HG03103 (cell line): ENCODE measurements at regions not wholly inside any gene's neighbourhood (a gene's known extent, or its start where the extent isn't known, plus 50 kb on each side); places are given as distances from the start of the nearest gene placed in this dataset.

Experiments
- ATAC-seq: cut with Tn5 transposase; IDR thresholded peaks from one replicate; pipeline ENCODE4 v1.9.1; 2021; ENCODE audit warnings: low read depth; ENCODE audit not compliant: unreplicated experiment

DNA sequence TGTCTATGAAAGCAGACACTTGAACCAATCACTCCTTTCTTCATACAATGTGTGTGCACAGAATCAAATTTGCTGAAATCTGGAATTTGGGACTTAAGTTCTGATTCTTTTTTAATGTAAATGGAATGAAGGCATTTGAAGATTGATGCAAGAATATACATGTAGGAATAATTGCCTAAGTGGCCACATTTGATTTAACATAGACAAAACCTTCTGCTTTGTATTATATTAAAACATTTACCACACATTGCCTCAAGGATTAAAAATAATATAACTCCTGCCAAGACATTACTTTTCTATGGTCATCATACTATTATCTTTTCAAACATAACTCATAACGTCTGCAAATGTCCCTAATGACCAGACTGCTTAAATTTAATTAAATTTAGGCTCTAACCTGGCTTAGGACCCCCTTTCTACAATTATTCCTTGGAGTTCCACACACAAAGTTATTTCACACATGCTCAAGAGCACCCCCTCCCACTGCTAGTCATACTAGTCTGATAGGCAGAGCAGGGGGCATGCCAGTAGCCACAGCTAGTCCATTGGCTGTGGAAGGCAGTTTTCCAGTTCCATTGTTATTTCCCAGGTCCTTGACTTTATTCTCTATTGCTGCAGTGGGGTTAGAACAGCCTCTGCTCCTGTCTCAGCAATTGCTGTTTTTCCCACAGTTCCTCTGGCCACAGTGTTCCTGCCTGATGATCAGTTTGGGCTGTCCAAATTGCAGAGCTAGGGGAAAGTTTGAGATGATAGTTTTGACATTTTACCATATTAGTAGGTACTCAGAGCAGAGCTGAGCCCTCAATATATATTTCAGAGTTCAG lies 360.6 kb upstream of the GRAMD2B start:
- no peak for ATAC-seq

DNA sequence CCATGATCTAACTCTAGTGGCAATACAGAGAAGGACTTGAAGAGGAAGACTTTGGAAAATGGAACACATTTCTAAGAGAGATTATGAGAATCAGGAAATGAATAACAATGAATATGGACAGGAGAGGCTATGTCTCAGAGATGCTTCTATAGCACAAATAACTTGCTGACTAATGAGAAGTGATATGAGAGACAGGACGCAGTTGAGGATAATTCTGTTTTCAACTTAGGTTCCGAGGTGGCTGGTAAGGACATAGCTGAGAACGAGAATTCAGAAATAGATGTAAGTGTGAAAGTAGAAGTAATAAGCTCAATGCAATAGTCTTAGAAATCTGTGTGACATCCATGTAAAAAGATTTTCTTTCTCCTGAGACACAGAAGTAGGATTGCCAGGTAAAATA lies 358.1 kb upstream of the GRAMD2B start:
- no peak for ATAC-seq

DNA sequence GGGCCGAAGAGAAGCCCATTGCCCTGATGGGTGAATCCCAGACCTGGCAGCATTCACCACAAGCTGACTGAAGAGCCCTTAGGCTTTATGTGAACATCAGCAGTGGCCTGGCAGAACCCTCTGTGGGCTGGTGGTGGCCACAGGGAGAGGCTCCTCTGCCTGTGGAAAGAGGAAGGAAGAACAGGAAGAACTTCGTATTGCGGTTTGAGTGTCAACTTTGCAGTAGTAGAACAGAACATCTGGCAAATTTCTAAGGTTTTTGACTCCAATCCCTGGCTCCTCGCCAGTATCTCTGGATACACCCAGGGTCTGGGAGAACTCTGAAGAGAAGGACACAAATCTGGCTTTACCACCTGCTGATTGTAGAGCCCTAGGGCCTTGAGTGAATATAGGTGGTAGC lies 356.4 kb upstream of the GRAMD2B start:
- ATAC-seq: no peak

DNA sequence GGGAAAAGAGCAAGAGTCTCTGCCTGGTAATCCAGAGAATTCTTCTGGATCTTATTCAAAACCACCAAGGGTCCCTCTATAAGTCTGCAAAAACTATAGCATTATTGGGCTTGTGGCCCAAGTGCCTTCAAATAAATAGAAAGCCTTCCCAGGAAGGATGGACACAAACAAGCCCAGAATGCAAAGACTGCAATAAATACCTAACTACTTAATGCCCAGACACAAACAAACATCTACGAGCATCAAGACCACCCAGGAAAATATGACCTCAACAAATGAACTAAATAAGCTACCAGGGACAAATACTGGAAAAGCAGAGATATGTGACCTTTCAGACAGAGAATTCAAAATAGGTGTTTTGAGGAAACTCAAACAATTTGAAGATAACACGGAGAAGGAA lies 355.8 kb upstream of the GRAMD2B start:
- ATAC-seq: no peak

DNA sequence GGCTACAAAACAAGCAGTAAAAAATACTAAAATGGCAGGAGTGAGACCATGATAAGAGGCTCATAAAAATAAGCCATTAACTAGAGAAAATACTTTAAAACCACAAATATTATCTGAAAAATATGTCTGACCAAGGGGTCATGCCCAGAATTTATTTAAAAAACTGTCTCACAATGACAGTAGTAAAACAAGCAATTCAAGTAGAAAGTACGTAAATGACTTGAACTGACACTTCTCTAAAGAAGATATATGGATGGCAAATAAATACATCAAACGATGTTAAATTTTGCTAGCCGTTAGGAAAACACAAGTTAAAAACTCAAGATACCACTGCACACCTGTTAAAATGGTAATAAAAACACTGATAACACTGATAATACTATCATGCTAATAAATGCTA lies 353.9 kb upstream of the GRAMD2B start:
- no peak for ATAC-seq

DNA sequence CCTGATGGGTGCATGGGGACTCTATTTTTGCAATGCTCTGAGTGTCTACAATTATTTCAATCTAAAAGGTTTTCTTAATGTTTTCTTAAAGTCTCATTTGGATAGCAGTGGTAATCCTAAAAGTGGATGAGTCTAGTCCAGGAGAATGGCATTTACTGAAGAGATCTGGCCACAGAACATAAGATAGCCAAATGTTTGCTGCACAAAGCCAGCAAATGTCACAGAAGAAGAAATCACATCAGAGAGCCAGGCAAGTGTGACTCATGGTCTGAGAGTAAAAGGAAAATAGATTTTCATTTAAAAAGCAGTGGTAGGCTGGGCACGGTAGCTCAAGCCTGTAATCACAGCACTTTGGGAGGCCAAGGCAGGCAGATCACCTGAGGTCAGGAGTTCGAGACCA lies 352.7 kb upstream of the GRAMD2B start:
- ATAC-seq: no peak

DNA sequence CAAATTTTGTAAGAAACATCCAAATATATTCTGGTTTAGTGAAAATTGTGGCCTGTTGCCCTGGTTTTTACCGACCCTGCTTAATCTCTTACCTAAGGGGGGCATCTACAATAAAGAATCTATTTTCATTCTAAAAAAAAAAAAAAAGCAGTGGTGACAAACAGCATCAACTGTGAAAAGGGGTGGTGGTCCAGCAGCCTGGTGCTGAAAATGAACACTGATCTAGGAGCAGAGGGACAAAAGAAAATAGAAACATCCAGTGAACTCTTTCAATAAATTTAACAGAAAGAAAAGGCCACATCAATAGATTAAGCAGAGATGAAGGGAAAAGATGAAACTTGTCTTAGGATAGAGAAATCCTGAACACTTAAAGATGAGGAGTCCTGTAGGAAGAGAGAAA lies 348.7 kb upstream of the GRAMD2B start:
- no peak for ATAC-seq

DNA sequence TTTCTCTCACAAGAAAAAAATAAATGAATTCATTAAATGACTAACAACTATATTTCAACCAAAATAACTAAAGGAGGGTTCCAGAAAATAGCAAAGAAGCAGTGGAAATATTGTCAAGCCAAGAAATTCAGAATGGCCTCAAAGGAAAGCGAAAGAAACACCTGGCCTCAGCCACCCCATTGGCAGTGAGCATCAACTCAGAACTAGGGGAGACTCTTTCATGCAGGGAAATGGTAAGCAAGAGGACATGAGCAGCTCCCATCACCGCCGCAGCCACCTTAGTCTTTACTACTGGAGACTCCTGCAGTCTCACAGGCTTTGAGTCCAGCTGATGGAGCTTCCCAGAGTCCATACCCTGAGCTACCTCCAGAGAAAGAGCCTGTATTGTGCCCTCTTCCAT lies 343.9 kb upstream of the GRAMD2B start:
- no peak for ATAC-seq

DNA sequence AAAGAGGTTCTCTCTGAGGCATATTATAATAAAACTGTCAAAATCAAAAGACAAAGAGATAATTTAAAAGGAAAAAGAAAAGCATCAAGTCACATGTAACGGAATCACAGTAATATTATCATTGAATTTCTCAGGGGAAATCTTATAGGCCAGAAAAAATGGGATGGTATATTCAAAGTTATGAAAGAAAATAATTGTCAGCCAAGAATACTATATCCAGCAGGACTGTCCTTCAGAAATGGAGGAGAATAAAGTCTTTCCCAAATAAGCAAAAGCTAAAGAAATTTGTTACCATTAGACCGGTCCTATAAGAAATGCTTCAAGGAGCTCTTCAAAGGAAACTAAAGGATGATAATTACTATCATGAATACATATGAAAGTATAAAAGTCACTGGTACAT lies 342.0 kb upstream of the GRAMD2B start:
- ATAC-seq: no peak

DNA sequence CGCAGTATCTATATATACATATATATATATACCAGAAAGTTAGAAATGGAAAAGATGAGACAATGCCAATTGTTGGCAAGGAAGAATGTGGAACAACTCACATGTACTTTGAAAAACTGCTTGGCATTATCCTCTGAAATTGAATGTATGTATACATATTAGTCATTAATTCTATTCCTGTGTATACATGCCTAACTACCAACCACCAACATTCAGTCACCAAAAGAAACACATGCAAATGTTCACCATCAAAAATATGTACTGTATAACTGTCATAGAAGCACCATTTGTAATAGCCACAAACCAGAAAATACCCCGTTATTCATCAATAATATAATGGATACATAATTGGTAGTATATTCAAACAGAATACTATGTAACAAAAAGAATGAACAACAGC lies 330.2 kb upstream of the GRAMD2B start:
- ATAC-seq: no peak

DNA sequence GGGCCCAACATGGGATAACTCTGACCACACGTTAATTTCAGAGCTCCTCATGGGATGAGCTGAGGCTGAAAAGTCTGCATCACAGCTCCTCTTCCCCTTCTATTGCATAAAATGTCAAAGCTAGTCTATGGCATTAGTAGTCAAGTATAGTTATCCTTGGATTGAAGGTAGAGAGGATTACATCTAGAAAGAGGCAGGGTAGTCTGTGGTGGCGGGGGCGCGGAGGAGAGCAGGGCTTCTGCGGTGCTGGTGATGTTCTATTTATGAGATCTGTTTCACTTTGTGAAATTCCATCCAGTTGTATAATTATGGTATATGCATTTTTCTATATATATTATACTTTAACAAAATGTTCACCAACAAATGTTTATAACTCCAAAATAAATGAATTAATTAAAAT lies 329.5 kb upstream of the GRAMD2B start:
- no peak for ATAC-seq

DNA sequence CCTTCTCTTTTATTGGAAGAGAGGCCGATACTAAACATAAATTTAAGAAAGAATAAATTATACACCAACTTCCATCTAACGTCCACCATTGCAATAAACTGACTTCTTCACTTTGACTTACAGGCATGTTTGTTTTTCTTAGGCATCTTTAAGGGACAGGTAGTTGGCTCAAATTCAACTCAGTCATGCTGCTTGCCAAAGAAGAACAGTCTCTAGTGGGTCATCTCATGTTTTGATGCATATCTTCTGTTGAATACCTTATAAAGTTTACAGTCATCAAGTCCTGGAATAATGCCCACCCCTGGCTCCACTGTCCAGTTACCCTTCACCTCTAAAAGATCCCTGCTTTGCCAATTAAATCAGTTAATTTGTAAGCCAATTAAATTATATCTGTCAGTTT lies 328.2 kb upstream of the GRAMD2B start:
- no peak for ATAC-seq

DNA sequence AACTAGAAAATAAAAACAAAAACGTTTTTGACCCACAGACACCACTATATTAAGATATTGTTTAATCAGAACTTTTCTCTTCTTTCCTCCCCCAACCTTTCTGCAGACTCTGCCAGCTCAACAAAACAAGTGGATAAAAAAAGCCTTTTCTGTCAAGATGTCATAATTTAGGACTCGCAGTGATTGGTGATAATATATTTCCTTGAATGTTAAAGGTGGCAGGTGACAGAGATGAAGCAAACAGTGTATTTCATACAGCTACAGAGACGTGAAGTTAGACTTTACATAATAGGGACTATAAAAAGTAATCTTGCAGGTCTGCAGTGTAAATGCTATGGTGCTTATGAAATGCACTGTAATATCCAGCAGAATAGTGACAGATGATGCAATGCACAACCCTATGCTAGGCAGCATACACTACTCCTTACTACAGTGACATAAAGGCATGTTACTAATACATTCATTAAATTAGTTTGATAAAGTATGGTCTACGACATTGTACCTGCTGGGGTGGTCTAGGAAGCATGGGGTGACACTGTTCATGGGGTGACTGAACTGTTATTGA lies 326.7 kb upstream of the GRAMD2B start:
- ATAC-seq: no peak

DNA sequence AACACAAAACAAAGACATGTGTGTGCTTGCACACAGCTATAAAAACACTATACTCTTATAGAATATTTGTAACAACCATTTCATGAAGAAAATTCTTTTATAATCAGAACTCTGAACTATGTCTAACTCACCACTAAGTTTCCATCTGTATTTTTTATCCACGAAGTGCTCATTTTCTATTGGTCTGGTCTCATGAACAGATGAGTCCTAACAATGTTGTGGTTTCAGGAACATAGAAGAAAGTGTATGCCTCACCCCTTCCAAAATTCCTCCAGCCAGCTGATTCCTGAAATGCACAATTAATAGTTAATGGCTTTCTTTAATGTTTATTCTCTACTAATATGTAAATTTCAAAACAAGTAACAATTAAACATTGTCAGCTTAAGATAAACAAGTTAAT lies 325.3 kb upstream of the GRAMD2B start:
- ATAC-seq: no peak

DNA sequence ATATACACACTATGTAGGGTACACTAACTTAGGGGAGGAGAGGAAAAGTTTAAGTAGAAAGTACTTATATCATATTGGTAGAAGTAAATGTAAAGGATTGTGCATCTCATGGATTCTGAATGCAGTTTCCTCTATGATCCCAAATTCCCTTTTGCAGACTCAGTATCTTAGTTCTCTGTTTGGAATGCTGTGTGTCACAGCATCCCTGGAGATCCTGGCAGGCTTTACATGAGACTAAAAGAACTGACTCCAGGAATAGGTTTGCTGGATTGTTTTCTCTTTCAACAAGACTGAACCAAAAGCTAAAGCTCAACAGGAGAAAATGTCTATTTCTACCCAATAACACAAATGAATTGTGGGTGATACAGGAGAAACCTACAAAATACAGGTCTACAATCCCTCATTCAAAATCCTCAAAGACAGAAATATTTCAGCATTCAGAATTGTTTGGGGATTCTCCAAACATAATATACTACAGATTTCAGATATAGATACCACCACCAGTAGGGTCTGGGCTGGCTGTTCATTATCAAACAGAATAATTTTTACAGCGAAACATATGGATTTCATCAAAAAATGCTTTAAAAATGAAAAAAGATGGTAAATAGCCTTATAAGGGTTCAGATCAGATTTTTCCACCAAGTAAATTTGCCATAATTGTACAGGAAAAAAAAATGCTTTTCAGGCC lies 324.7 kb upstream of the GRAMD2B start:
- ATAC-seq: no peak

DNA sequence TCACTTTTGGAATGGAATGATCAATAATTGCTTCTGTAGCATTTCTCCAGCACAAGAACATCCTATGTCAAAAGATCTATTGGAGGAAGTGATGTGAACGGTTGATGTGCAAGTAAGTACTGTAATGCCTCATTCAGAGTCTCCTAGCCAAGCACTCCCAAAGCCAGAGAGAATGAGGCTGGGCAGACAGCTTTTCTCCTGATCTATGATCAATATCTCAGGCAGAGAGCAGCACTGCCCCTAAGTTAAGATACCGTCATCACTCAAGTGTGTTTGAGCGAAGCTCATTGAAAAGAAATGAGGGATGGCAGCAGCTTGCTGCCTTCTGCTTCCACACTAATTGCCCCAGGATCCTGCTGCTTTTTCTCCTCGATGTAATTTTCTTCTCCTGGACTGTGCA lies 324.1 kb upstream of the GRAMD2B start:
- ATAC-seq: no peak

DNA sequence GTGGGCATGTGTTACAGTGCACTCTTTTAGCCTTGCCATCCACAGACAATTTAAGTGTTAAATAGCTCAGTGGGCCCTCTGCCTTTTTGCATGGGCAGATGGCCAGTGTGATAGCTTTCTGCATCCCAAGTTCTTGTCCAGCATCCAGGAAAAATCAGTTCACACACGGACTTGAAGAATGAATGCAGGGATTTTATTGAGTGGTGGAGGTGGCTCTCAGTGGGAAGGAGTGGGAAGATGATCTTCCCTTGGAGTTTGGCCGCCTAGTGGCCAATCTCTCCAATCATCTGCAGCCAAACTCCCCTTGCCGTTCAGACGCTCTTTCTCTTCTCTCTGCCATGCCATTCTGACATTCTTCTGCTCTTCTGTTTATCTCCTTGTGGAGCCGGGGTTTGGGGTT lies 322.4 kb upstream of the GRAMD2B start:
- ATAC-seq: no peak

DNA sequence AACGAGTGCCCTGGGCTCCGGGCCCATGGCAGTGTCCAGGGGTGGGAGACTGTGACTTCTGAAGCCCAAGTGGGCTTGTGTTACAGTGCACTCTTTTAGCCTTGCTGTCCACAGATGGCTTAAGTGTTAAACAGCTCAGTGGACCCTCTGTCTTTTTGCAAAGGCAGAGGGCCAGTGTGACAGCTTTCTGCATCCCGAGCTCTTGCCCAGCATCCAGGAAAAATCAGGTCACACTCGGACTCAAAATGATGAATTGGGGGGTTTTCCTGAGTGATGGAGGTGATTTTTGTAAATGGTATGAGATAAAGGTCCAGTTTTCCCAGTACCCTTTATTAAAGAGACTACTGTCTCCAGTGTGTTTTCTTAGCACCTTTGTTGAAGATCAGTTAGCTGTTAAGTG lies 321.3 kb upstream of the GRAMD2B start:
- no peak for ATAC-seq

DNA sequence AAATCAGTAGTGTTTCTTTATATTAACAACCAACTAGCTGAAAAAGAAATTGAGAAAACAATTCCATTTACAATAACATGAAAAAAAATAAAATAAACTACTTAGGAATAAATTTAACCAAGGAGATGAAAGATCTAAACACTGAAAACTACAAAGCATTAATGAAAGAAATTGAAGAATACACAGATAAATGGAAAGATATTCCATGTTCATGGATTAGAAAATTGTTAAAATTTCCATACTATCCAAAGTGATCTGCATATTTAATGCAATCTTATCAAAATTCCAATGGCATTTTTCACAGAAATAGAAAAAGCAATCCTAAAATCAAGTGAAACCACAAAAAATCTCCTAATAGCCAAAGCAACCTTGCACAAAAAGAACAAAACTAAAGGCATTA lies 320.2 kb upstream of the GRAMD2B start:
- no peak for ATAC-seq

DNA sequence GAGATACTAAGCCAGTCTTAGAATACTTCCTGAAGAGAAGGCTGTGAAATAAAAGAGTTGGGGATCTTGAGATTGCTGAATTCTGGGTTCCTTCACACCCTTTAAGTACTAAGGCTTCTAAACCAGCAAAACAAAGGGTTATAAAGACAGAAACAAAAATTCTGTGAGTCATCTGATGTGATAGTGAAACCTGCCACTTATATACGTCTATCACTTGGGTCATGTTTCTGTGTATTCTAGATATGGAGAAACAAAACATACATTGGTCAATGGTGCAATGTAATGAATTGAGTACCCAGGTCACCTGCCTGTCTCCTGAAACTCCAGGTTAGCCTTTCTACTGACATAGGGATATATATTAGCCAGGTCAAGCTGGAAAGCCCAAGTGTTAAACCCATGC lies 319.3 kb upstream of the GRAMD2B start:
- no peak for ATAC-seq

DNA sequence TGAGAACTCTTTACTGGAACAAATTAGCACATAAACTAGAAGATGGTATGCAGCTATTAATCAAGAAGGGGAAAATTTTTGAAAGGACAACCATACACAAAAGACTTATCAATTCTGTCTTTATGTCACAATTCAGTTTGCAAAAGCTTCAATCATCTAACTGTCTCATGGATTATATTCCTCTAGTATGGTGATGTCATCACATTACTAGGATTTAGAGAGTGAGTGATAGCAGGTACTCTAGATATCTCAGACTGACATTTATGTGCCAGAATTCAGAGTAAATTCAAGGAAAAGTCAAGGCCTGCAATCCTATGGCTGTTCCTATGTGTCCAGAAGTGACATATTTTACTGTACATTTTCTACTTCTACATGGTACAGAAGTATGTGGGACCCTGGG lies 318.9 kb upstream of the GRAMD2B start:
- no peak for ATAC-seq

DNA sequence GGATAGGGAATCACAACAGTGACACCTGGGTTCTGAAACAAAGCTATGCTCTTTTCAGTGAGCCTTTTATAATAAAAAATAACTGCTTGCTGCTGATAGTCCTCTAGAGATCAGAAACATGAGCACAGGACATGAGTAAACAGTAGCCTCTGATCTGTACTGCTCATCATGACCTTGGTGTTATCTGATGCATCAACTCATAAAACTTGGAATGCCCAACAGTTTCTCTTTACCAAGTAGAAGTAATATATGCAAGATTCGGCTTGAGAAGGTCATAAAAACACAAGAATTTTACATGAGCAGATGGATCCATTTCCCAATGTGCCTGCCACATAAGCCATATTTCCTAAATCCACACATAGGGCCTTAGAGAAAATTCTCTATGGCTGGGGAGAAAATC lies 318.3 kb upstream of the GRAMD2B start:
- ATAC-seq: no peak
